22Rv1 (cell line): ENCODE measurements at regions not wholly inside any gene's neighbourhood (a gene's known extent, or its start where the extent isn't known, plus 50 kb on each side); places are given as distances from the start of the nearest gene placed in this dataset.

Source experiments
- H3K27ac ChIP-seq: fragments of 450-650 bp; 2 replicates; pipeline ENCODE4 v1.5.1; 2017
- ZFX ChIP-seq: fragments of 450-650 bp; IDR thresholded peaks from 2 replicates; pipeline ENCODE4 v1.6.1; 2017; ENCODE audit warnings: antibody characterized with exemption, borderline replicate concordance
- TF ChIP-seq, protein P1 (sequence below): fragments of 450-650 bp; IDR thresholded peaks from 2 replicates; pipeline ENCODE4 v1.5.1; 2017; ENCODE audit warnings: mild to moderate bottlenecking

DNA sequence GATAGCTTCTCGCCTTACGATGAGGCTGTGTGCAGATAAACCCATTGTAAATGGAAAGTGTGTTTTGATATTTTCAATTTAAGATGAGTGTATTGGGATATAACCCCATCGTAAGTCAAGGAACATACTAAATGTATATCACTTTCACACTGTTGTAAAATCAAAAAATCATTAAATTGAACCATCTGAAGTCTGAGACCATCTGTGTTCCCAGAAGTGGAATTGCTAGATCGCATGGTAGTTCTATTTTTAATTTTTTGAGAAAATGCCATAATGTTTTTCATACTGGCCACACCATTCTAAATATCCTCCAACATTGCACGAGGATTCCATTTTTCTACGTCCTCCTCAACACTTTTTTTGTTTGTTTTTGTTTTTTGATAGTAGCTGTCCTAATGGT, 209.1 kb upstream of the MTPN start:
- TF ChIP-seq ZFX, result no peak
- TF ChIP-seq, protein P1, sequence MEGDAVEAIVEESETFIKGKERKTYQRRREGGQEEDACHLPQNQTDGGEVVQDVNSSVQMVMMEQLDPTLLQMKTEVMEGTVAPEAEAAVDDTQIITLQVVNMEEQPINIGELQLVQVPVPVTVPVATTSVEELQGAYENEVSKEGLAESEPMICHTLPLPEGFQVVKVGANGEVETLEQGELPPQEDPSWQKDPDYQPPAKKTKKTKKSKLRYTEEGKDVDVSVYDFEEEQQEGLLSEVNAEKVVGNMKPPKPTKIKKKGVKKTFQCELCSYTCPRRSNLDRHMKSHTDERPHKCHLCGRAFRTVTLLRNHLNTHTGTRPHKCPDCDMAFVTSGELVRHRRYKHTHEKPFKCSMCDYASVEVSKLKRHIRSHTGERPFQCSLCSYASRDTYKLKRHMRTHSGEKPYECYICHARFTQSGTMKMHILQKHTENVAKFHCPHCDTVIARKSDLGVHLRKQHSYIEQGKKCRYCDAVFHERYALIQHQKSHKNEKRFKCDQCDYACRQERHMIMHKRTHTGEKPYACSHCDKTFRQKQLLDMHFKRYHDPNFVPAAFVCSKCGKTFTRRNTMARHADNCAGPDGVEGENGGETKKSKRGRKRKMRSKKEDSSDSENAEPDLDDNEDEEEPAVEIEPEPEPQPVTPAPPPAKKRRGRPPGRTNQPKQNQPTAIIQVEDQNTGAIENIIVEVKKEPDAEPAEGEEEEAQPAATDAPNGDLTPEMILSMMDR, result no peak
- no peak overlapping the region for H3K27ac ChIP-seq

DNA sequence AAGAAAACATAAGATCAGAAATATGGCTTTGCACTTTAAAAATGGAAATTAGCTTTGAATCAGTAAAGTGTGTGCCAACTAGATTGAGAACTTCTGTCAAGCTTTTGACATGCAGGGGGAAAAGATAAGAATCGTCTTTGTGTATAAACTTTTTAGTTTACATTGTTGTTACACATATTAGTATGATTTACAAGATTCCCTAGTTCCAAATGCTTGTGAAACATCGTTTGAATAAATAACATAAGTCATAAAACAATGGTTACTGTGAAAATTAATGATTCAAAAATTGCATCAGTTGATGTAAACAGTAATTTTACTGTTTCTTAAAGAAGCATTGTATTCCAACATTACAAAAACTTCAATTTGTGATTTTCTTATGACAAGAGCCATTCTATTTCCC, 207.6 kb upstream of the MTPN start:
- TF ChIP-seq, protein P1, result no peak
- no peak for TF ChIP-seq ZFX
- H3K27ac ChIP-seq, result no peak overlapping the region

DNA sequence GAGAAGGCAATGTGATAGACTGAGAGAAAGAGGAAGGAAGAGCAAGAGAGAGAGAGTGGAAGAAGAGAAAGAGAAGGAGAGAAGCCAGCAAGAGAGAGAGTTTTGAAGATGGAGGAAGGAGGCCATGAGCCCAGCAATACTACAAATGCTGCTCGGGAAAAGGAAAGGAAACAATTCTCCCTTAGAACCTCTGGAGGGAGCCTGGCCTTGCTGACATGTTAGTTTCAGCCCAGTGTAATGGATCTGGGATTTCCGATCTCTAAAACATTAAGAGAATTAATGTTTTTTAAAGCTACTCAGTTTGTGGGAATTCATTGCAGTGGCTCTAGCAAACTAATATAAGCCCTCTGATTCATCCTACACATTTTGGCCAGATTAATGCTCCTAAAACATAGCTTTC, 206.8 kb upstream of the MTPN start:
- TF ChIP-seq ZFX, result no peak
- TF ChIP-seq, protein P1, result peak; percentile 21; the same call in 1 of the 2 replicates

DNA sequence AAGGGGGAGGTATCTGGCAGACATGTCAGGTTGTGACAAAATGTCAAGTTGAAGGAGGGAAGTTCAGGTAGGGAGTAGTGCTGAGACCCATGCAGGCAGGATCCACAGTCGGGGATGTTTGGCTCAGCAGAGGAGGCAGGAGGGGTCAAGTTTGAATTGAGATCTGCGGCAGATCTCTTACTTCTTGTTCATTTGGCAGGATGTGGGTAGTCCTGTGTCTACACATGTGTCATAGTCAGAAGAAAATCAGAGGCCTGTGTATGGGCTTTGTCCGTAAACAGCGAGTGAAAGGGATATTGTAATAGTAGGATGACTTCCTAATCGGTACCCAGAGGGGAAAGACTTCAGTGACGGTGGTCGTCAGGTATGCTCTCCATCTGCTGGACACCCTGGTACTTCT, 203.8 kb upstream of the MTPN start:
- TF ChIP-seq, protein P1, result no peak
- no peak for TF ChIP-seq ZFX
- no peak overlapping the region for H3K27ac ChIP-seq

More for the DNA sequence above, 206.8 kb upstream of the MTPN start:
- no peak overlapping the region for H3K27ac ChIP-seq

DNA sequence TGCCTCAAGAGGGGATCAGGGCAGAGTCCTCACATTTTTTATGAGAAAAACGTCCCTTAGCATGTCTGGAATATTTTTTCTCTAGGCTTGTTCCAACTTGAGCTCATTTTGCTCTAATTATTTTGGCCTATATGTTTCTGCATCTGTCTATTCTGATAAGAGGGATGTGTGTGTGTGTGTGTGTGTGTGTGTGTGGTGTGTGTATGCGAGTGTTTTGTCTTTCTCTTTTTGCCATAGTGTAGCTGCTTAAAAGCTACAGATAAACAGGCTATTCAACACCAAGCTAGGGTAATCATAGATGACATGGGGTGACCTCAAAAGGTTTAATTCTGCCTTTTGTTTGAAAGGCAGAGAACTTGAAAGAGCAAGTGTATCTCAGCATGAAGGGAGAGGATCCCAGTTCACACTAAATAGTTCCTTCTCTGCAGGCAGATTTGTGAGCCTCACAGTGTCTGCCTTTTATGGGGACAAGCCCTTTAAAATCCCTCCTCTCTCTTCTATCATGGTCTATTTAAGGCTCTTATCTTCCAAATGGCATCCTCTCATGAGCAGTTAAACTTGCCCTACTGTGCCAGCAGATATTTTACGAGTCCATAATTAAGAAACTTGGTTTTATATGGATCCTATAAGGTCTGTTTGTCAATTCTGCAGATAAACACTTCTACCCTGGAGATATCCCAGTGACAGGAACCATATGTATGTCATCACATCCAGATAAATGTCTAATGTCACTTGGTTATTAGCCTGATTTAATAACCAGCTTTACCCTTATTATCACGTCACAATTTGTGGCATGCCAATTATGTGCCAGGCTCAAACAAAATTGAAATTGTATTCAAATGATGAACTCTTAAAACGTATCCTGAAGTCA, 202.9 kb upstream of the MTPN start:
- TF ChIP-seq ZFX, result no peak
- TF ChIP-seq, protein P1, result no peak
- no peak overlapping the region for H3K27ac ChIP-seq

- H3K27ac ChIP-seq, result no peak overlapping the region
- no peak for TF ChIP-seq ZFX
- TF ChIP-seq, protein P1, result no peak
Observed at GRCh38 chr7:136179154-136179553, 202.0 kb upstream of the MTPN start.

GRCh38 chr7:136174477-136175125, 197.4 kb upstream of the MTPN start:
- H3K27ac ChIP-seq, result no peak overlapping the region
- no peak for TF ChIP-seq ZFX
- TF ChIP-seq, protein P1, result no peak
